ENCODE measurements at regions not wholly inside any gene's neighbourhood (a gene's known extent, or its start where the extent isn't known, plus 50 kb on each side); places are given as distances from the start of the nearest gene placed in this dataset.
A peak's percentile ranks its signal among the peaks of the same experiment; 100 is the strongest.

GRCh38 chr11:119810478-119811232 lies 81.7 kb upstream of the NECTIN1 start:
- DNase-seq = no peak

- DNase-seq = no peak
Observed at GRCh38 chr11:119809346-119809745, 80.3 kb upstream of the NECTIN1 start.

- no peak for DNase-seq
Observed at GRCh38 chr11:119808407-119809185, 79.6 kb upstream of the NECTIN1 start.

- DNase-seq = no peak
Observed at GRCh38 chr11:119807841-119808240, 78.8 kb upstream of the NECTIN1 start.

- no peak for DNase-seq
Observed at GRCh38 chr11:119807402-119807801, 78.4 kb upstream of the NECTIN1 start.

GRCh38 chr11:119806064-119806915 lies 77.3 kb upstream of the NECTIN1 start:
- DNase-seq = no peak

GRCh38 chr11:119805663-119806062 lies 76.7 kb upstream of the NECTIN1 start:
- no peak for DNase-seq

- no peak for DNase-seq
Observed at GRCh38 chr11:119804698-119805097, 75.7 kb upstream of the NECTIN1 start.

GRCh38 chr11:119803726-119804294 lies 74.8 kb upstream of the NECTIN1 start:
- no peak for DNase-seq

GRCh38 chr11:119803139-119803538 lies 74.1 kb upstream of the NECTIN1 start:
- no peak for DNase-seq

GRCh38 chr11:119802670-119803069 lies 73.7 kb upstream of the NECTIN1 start:
- DNase-seq = no peak

GRCh38 chr11:119800619-119801018 lies 71.6 kb upstream of the NECTIN1 start:
- no peak for DNase-seq

- DNase-seq = no peak
Observed at GRCh38 chr11:119800171-119800570, 71.2 kb upstream of the NECTIN1 start.

- DNase-seq = no peak
Observed at GRCh38 chr11:119798656-119799055, 69.7 kb upstream of the NECTIN1 start.

GRCh38 chr11:119797736-119798135 lies 68.7 kb upstream of the NECTIN1 start:
- no peak for DNase-seq

- DNase-seq = peak; percentile 59
Observed at GRCh38 chr11:119797123-119797611, 68.2 kb upstream of the NECTIN1 start.

GRCh38 chr11:119796363-119797060 lies 67.5 kb upstream of the NECTIN1 start:
- no peak for DNase-seq

GRCh38 chr11:119795690-119796089 lies 66.7 kb upstream of the NECTIN1 start:
- DNase-seq = no peak

- DNase-seq = peak; percentile 26
Observed at GRCh38 chr11:119795231-119795630, 66.2 kb upstream of the NECTIN1 start.

GRCh38 chr11:119794756-119795155 lies 65.8 kb upstream of the NECTIN1 start:
- DNase-seq = no peak

- no peak for DNase-seq
Observed at GRCh38 chr11:119794141-119794665, 65.2 kb upstream of the NECTIN1 start.

Measured in tongue (tissue), 1 donor.